Fibroblast of lung (primary cell): ENCODE measurements at regions not wholly inside any gene's neighbourhood (a gene's known extent, or its start where the extent isn't known, plus 50 kb on each side); places are given as distances from the start of the nearest gene placed in this dataset.

ENCODE experiments used
- CTCF ChIP-seq, 2 donors: IDR thresholded peaks in 1 of 2; conservative IDR thresholded peaks in 1 of 2; 1 replicate in 1 of 2; 2 replicates in 1 of 2; pipeline ENCODE4 v1.5.1; 2011 to 2012; ENCODE audit warnings: low read length in 2 of 2, control low read depth in 1 of 2, inconsistent platforms in 1 of 2, low read depth in 1 of 2, mild to moderate bottlenecking in 1 of 2
- EZH2 ChIP-seq: IDR thresholded peaks from 2 replicates; pipeline ENCODE4 v1.5.1; 2012; ENCODE audit warnings: low read length, control low read depth, mild to moderate bottlenecking; ENCODE audit errors: missing control alignments

GRCh38 chr9:32706725-32707100 lies 71.2 kb upstream of the TAF1L start:
- TF ChIP-seq CTCF (conservative IDR thresholded peaks at IDR 0.05 in 1 of 2, IDR thresholded peaks at IDR 0.05 in 1 of 2; ENCODE audit: low read depth in 1 of 2, low read length in 2 of 2) (no peak), EZH2 (no peak)
